HEK293T (cell line): ENCODE measurements at regions not wholly inside any gene's neighbourhood (a gene's known extent, or its start where the extent isn't known, plus 50 kb on each side); places are given as distances from the start of the nearest gene placed in this dataset.

Experiments
- CTCF ChIA-PET: fragments of 350-600 bp; formaldehyde crosslinking; extraction: SDS; loops from one replicate; lab custom pipeline; 2021; ENCODE audit warnings: antibody characterized with exemption, inconsistent platforms; lab: Yijun Ruan, JAX
- POLR2A ChIA-PET: fragments of 350-600 bp; formaldehyde crosslinking; extraction: SDS; loops from one replicate; lab custom pipeline; 2020; ENCODE audit warnings: antibody characterized with exemption, inconsistent platforms; lab: Yijun Ruan, JAX
- DNase-seq: peaks from one replicate; pipeline ENCODE4 v3.0.0; 2012; ENCODE audit warnings: mixed read lengths; ENCODE audit errors: extremely low spot score
- ARNT ChIP-seq: fragments of 450-650 bp; IDR thresholded peaks from 2 replicates; pipeline ENCODE4 v1.6.1; 2017; ENCODE audit warnings: mild to moderate bottlenecking
- BHLHE40 ChIP-seq: fragments of 450-650 bp; IDR thresholded peaks from 2 replicates; pipeline ENCODE4 v1.6.1; 2016; ENCODE audit warnings: mild to moderate bottlenecking, moderate library complexity, borderline replicate concordance
- CTBP1 ChIP-seq: fragments of 450-650 bp; IDR thresholded peaks from 2 replicates; pipeline ENCODE4 v1.6.1; 2016; ENCODE audit warnings: borderline replicate concordance
- ELF4 ChIP-seq: fragments of 450-650 bp; IDR thresholded peaks from 2 replicates; pipeline ENCODE4 v1.6.1; 2017; ENCODE audit warnings: antibody characterized with exemption
- FOXA1 ChIP-seq: fragments of 450-650 bp; IDR thresholded peaks from 2 replicates; pipeline ENCODE4 v1.6.1; 2016; ENCODE audit warnings: mild to moderate bottlenecking
- FOXK2 ChIP-seq: fragments of 450-650 bp; IDR thresholded peaks from 2 replicates; pipeline ENCODE4 v1.6.1; 2016; ENCODE audit warnings: mild to moderate bottlenecking
- FOXM1 ChIP-seq: fragments of 450-650 bp; IDR thresholded peaks from 2 replicates; pipeline ENCODE4 v1.6.1; 2017; ENCODE audit warnings: mild to moderate bottlenecking, borderline replicate concordance
- HDGF ChIP-seq: fragments of 450-650 bp; IDR thresholded peaks from 2 replicates; pipeline ENCODE4 v1.6.1; 2017; ENCODE audit warnings: antibody characterized with exemption, borderline replicate concordance
- L3MBTL2 ChIP-seq: fragments of 450-650 bp; conservative IDR thresholded peaks from 2 replicates; pipeline ENCODE4 v1.6.1; 2016; ENCODE audit warnings: mild to moderate bottlenecking
- LEF1 ChIP-seq: fragments of 450-650 bp; IDR thresholded peaks from 2 replicates; pipeline ENCODE4 v1.6.1; 2017; ENCODE audit warnings: mild to moderate bottlenecking, borderline replicate concordance
- NFRKB ChIP-seq: fragments of 450-650 bp; IDR thresholded peaks from 2 replicates; pipeline ENCODE4 v1.6.1; 2016; ENCODE audit warnings: mild to moderate bottlenecking, moderate library complexity
- PKNOX1 ChIP-seq: fragments of 450-650 bp; IDR thresholded peaks from 2 replicates; pipeline ENCODE4 v1.6.1; 2016
- SP1 ChIP-seq: fragments of 450-650 bp; IDR thresholded peaks from 2 replicates; pipeline ENCODE4 v1.6.1; 2017
- SUZ12 ChIP-seq: fragments of 450-650 bp; IDR thresholded peaks from 2 replicates; pipeline ENCODE4 v1.6.1; 2016; ENCODE audit warnings: mild to moderate bottlenecking
- TARDBP ChIP-seq: fragments of 450-650 bp; IDR thresholded peaks from 2 replicates; pipeline ENCODE4 v1.6.1; 2016
- ZNF384 ChIP-seq: fragments of 450-650 bp; IDR thresholded peaks from 2 replicates; pipeline ENCODE4 v1.6.1; 2016

- POLR2A ChIA-PET = no interaction called here
- no peak for DNase-seq
- TF ChIP-seq FOXA1 (no peak), CTBP1 (no peak), FOXM1 (no peak), BHLHE40 (no peak), ARNT (no peak), PKNOX1 (no peak), ELF4 (no peak), LEF1 (no peak), TARDBP (no peak), NFRKB (no peak), SP1 (no peak), ZNF384 (no peak), HDGF (no peak)
- CTCF ChIA-PET = no interaction called here
Measured at GRCh38 chr6:167049275-167049674, 50.1 kb downstream of the CEP43 start.

- ChIA-PET POLR2A (no interaction called here), CTCF (no interaction called here)
- TF ChIP-seq BHLHE40 (no peak), PKNOX1 (no peak), HDGF (no peak), ELF4 (no peak), FOXA1 (no peak), CTBP1 (no peak), SUZ12 (no peak)
- DNase-seq = no peak
Measured at GRCh38 chr6:167050903-167051302, 51.7 kb downstream of the CEP43 start.

GRCh38 chr6:167053895-167054530 is 54.8 kb downstream of the CEP43 start:
- POLR2A ChIA-PET = no interaction called here
- no peak for DNase-seq
- TF ChIP-seq ARNT = no peak
- TF ChIP-seq LEF1 = no peak
- CTCF ChIA-PET = no interaction called here

GRCh38 chr6:167054987-167055386 is 55.8 kb downstream of the CEP43 start:
- ChIA-PET POLR2A (no interaction called here), CTCF (no interaction called here)
- TF ChIP-seq HDGF = no peak
- TF ChIP-seq ZNF384 = no peak
- no peak for TF ChIP-seq PKNOX1
- TF ChIP-seq FOXK2 = no peak
- TF ChIP-seq NFRKB = no peak
- TF ChIP-seq BHLHE40 = no peak
- no peak for TF ChIP-seq SP1
- TF ChIP-seq FOXA1 = no peak
- TF ChIP-seq ARNT = no peak
- no peak for DNase-seq

- TF ChIP-seq HDGF (no peak), FOXK2 (no peak), ARNT (no peak), FOXA1 (no peak), NFRKB (no peak), L3MBTL2 (no peak), LEF1 (no peak), SUZ12 (no peak)
- no peak for DNase-seq
- CTCF ChIA-PET = interaction anchor here (0.8 kb wide), 1 partner anchor 391 kb away, joined by 3 read pairs; no protein-coding TSS in a partner anchor
- POLR2A ChIA-PET = no interaction called here
Measured at GRCh38 chr6:167056370-167056769, 57.2 kb downstream of the CEP43 start.

- CTCF ChIA-PET = no interaction called here
- no peak for TF ChIP-seq L3MBTL2
- TF ChIP-seq SUZ12 = no peak
- no peak for TF ChIP-seq SP1
- no peak for TF ChIP-seq FOXK2
- TF ChIP-seq PKNOX1 = no peak
- no peak for TF ChIP-seq TARDBP
- no peak for DNase-seq
- POLR2A ChIA-PET = no interaction called here
Measured at GRCh38 chr6:167058261-167058660, 59.1 kb downstream of the CEP43 start.
